Stimulated activated CD4-positive, alpha-beta T cell treated with anti-CD3 and anti-CD28 coated beads, Interleukin-12 subunit alpha, Interleukin-12 subunit beta, amount 100 ng/mL, for 48 hours (primary cell): ENCODE measurements at regions not wholly inside any gene's neighbourhood (a gene's known extent, or its start where the extent isn't known, plus 50 kb on each side); places are given as distances from the start of the nearest gene placed in this dataset.
"Not testable (repeated sequence)": the region's sequence is repeated elsewhere in the genome, so short reads cannot be mapped to it uniquely, and the experiment has no call there.

Experiments
- DNase-seq, 3 donors: peaks; one replicate each; pipeline ENCODE4 v3.0.0-alpha.2; 2020; ENCODE audit warnings: low read depth in 2 of 3, low spot score in 1 of 3

DNA sequence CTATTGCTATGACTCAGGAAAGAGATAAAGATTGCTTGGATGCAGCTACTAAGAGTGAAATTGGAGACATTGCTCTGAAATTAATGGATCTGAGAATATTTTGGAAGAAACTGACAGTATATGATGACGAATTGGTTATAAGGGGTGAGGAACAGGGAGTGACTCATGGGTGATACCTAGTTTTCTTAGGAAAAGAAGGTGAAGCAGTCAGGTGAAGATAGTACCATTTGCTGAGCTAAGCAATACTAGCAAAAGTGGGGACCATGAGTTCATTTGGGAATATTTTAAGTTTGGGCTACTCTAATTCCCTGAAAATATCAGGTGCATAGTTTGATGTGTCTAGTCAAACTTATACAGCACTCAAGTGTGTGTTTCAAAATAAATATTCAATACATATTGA lies 260.1 kb upstream of the NFIA start:
- no peak for DNase-seq

GRCh38 chr1:60821156-60821555 lies 261.2 kb upstream of the NFIA start:
- no peak for DNase-seq

- DNase-seq, result no peak
These were observed 263.2 kb upstream of the NFIA start for GRCh38 chr1:60818969-60819701.

DNA sequence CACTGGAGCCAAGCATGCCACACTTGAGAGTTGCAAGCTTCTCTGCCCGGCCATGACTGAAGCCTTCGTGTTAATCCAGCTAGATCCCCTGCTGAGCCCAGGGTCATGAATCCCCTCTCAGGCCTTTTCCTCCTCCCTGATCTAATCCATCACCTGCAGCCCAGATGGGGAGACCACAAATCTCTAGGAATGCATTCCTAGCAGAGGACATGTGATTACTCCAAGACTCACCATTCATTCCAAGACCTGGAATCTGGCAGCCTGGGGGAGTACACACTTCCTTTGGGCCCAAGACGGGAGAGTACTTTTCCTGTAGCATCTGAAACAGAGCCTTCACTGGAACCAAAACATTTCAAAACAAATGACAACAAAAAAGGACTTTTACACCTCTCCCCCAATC lies 269.3 kb upstream of the NFIA start:
- no peak for DNase-seq

- no peak for DNase-seq
These were observed 273.0 kb upstream of the NFIA start for GRCh38 chr1:60809204-60809980.

DNA sequence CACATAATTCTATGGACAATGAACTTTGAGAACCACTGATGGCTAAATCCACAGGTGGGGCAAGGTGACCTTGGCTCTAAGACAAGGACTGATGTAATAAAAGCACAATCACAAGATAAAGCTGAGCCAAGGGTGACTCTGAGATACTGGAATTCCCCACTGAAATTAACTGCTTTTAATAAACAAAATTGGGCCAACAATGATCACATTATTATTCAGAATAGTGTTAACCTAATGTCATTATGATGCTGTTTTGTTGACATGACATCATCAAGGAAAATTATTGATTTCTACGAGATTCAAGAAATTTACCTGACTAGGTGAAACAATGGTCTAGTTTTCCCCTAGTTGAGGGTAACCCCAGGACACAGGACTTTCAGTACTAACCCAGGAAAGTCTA lies 273.7 kb upstream of the NFIA start:
- DNase-seq, result no peak

DNA sequence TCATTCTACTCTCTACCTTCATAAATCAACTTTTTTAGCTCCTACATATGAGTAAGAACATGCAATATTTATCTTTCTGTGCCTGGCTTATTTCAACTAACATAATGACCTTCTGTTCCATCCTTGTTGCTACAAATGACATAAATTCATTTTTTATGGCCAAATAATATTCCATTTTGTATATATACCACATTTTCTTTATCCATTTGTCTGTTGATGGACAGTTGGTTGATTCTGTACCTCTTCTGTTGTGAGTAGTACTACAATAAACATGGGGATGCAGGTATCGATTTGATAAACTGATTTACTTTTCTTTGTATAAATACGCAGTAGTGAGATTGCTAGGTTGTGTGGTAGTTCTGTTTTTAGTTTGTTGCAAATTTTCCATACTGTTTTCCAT lies 279.5 kb upstream of the NFIA start:
- no peak for DNase-seq

GRCh38 chr1:60797351-60797750 lies 285.0 kb upstream of the NFIA start:
- DNase-seq, result no peak

GRCh38 chr1:60791226-60791625 lies 291.1 kb upstream of the NFIA start:
- DNase-seq, result no peak

DNA sequence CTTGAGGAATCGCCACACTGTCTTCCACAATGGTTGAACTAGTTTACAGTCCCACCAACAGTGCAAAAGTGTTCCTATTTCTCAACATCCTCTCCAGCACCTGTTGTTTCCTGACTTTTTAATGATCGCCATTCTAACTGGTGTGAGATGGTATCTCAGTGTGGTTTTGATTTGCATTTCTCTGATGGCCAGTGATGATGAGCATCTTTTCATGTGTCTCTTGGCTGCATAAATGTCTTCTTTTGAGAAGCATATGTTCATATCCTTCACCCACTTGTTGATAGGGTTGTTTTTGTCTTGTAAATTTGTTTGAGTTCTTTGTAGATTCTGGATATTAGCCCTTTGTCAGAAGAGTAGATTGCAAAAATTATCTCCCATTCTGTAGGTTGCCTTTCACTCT lies 309.3 kb upstream of the NFIA start:
- not testable (repeated sequence) for DNase-seq

GRCh38 chr1:60769082-60769481 lies 313.3 kb upstream of the NFIA start:
- DNase-seq, result no peak

GRCh38 chr1:60765204-60765603 lies 317.2 kb upstream of the NFIA start:
- no peak for DNase-seq

DNA sequence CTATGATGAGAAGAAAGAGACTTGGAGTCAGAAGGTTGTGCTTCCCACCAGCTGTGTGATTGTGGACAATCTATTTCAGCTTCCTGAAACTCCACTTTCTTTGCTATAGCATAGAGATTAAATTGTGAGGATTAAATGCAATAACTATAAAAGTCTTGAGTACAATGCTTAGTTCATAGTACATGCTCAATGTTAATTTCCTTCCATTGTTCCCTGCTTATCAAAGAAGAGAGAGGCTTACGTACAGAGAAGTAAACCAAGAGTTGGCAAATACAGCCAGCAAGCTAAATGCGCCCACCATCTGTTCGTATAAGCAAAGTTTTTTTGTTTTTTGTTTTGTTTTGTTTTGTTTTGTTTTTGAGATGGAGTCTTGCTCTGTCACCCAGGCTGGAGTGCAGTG lies 317.9 kb upstream of the NFIA start:
- DNase-seq, result no peak

- DNase-seq, result no peak
These were observed 318.6 kb upstream of the NFIA start for GRCh38 chr1:60763741-60764140.

GRCh38 chr1:60762911-60763310 lies 319.4 kb upstream of the NFIA start:
- no peak for DNase-seq

DNA sequence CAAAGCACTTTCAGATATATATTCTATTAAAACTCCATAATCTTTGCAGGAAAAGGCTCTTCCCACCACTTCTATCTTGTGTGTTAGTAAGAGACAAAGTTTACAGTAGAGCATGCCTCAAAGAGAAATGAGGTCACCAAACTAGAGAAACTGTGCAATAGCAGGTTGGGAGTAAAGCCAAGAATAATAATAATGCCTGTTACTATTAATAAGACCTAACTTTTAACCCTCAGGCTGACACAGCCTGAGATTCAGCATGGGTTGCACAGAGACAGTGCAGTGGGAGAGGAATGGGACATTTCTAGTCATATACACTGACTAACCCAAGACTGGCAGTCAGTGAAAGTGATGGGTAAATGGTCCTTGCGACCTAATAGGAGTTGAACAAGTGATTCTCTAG lies 320.2 kb upstream of the NFIA start:
- no peak for DNase-seq

- DNase-seq, result no peak
These were observed 323.1 kb upstream of the NFIA start for GRCh38 chr1:60759291-60759690.

DNA sequence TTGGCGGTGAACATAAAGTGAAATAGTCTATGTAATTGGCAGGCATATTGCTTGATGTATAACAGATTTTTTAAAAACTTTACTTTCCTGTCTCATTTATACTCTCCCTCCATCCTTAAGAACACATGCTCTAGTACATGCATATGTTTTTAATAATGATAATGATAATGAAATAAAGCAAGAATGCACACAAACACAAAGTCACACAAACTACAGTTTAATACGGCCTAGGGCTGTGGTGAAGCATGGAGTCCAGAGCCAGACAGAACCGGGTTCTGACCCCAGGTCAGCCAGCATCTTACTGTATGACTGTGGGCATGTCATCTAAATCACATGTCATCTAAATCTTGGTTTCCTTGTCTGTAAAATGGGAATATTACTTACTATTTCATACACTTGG lies 324.9 kb upstream of the NFIA start:
- no peak for DNase-seq

DNA sequence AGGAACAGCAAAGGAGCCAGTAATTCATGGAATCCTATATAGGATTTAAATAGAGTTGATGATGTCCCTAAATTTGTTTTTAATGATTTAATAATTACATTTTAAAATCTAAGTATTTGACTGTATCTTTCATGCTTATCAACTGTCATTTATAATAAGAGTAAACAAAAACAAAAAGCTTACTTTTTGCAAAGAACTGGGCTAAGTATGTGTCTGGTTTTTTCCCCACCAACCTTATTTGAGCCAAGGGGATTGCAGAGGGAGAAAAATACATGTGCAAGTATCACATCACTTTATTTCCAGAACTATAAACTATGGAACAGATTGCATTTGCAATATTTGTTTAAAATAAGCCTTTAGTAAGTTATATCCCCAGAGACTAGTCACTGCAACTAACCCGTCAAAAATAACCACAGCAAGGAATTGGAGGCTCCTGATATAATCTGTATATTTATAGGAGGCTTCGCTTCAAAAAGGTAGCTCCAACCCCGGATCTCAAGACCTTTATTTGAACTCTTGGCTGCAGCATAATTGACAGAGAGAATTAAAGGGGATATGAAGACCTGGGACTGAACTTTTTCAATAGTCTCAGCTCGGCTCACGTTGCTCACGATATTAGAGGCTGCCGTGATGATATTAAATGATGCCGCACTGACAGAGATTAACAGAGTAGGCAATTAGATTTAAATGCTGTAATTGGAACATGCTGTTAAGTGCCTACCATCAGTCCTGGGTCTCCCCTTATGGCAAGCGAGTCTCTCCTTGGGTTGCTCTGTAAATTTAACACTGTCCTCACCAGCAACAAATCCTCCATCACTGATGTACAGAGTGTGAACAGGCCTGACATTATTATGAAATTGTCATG lies 329.1 kb upstream of the NFIA start:
- no peak for DNase-seq

- no peak for DNase-seq
These were observed 331.1 kb upstream of the NFIA start for GRCh38 chr1:60751306-60751705.

DNA sequence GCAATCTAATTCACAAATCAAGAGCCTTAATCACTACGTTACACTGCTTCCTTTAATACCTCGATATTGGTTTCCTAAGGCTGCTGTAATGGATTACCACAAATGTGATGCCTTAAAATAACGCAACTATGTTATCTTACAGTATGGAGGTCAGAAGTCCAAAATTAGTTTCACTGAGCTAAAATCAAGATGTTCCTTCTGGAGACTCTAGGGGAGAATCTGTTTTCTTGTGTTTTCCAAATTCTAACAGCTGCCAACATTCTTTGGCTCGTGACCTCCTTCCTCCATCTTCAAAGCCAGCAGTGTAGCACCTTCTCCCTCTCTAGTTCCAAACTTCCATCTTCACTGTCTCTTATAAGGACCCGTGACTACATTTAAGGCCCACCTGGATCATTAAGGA lies 335.0 kb upstream of the NFIA start:
- DNase-seq, result no peak

DNA sequence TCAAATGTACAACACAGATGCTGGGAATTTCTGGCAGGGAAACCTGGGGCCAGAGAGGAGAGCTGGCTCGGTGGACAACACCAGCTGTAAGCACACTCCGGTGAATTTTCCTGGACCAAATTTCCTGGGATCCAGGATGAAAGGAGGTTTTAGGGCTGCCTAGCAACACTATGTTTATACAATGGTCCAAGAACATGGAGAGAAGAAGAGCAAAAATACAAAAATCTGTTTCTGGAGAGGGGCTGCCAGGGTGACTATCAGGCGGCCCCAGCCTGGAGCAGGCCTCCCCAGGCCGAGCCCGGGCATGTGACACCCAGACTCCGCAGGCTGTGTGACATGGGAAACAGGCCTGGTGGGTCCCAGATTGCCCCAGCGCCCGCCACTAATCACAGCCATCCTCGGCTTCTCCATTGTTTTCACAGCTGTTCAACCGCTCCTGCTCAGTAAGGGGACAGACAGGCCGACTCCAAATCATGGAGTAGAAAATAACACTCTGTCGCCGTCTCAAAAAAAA lies 336.0 kb upstream of the NFIA start:
- no peak for DNase-seq
